Activated T-cell treated with anti-CD3 and anti-CD28 coated beads, Interleukin-2, amount 50 U/mL, for 48 hours (primary cell): ENCODE measurements at regions not wholly inside any gene's neighbourhood (a gene's known extent, or its start where the extent isn't known, plus 50 kb on each side); places are given as distances from the start of the nearest gene placed in this dataset.

Experiments used
- DNase-seq, 2 experiments: peaks; one replicate each; pipeline ENCODE4 v3.0.0-alpha.2; 2020

DNA sequence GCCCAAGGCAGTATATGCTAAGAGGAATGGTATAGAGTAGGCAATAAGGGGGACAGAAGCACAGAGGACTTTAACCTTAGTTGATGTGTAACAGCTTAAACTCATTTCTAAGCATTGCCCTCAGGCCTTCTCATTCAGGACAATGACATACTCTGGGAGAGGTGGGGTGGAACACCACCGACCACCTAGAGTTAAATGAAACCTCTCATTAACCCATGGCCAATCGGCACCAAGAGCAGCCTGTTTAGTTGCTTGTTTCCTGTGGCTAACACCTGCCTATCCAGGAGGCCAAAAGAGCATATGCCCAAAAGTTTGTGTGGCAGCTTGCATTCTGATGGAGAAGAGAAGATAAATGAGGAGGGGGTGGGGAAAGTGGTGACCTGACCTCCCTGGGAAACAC is 50.0 kb downstream of the PABIR2 start:
- no peak for DNase-seq

DNA sequence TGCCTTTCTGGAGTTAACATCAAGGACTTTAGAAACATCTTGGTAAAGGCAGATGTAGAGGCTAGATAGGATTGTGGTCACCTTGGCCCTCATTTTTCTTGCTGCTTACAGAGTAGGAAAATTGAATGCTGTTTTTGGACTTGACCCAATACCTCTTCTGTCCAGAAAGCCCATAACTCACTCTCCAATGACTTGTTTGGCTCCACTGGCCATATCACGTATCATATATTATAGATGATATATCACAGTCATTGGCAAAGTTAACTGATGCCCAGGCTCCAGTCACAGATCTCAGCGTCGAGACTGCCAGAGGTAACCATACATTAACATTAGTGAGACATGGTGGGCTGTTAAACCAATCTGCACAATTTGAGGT is 50.6 kb downstream of the PABIR2 start:
- no peak for DNase-seq

DNA sequence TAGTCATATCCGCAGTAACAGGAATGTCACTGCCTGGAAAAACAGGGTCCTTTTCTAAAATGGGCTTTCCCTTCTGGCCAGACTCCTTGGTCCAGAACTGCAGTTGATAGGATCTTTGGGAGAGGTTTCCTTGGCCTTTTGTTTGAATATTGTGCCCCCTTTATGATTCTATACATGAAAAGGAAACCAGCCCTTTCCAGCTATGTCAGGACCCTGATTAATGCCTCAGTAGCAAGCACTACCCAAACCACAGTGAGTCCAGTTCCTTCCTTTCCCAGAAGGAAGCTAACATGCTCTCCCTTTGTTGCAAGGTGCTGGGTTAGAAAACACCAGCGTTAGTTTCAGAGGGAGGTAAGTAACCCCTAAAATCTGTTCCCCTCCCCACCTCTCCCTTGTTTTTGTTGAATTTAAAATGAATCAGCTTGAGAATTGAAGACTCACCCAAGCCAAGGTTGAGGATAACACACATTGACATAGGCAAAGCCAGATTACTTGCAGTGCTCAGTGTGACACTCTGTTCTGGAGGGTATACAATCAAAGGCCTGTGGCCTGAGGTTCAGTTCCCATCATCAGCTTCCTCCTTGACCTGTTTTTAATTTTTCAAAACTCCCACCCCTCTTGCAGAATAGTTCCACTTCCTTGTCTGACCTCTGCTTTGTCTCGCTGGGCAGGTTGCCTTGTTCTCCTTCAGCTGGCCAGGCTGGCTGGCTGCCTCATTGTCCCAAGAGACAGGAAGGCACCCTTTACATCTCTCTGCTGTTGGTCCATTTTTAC is 51.2 kb downstream of the PABIR2 start:
- DNase-seq: no peak

DNA sequence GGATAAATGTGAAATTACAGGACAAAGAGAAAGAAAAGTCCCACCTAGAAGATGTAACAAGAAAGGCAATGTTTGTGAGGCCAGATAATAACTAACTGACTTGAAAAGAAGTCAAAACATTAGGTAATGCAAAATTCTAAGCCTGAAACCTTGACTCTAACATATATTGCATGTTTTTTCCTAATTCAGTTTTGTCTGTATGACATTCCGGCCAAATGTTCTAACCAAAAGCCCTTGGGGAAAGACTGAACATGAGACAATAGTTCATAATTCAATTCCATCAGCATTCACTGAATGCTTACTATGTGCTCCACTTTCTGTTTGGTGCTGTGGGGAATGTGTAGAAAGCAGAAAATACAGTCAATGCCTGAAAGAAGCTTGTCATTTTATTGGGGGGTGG is 53.9 kb downstream of the PABIR2 start:
- DNase-seq: no peak

DNA sequence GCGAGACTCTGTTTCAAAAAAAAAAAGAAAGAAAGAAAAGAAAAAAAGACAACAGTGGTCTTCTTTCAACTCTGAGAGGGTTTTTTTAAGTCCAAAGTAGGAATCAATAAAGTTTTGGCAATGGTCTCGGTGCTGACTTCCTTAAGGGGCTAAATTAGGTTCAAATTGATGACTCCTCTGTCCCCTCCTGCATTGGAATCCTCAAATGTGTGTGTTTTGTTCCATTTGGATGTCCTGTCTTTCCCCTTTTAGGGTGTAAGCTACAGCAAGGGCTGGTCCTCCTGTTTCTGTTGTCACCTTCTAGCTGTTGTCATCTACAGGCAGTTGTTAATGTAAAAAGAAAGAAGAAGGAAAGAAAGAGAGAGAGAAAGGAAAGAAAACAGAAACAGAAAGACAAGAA is 54.4 kb downstream of the PABIR2 start:
- no peak for DNase-seq

DNA sequence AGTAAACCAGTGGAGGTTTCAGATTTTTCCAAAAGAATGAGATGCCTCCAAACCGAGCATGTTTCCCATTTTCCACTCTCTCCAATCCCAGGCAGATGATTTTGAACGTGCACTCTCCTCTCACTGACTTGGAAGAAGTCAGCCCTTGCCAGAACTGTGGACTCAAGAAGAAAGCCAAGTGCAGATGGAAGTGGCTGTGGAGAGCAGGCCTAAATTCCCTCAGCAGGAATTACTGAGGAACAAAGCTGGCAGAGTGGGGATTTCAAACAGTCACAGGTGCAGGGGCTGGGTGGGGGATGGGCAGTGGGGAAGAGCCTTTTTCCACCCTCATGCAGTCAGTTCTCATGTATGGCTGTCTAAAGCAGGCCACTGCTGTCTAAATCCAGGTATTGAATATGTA is 55.3 kb downstream of the PABIR2 start:
- no peak for DNase-seq

DNA sequence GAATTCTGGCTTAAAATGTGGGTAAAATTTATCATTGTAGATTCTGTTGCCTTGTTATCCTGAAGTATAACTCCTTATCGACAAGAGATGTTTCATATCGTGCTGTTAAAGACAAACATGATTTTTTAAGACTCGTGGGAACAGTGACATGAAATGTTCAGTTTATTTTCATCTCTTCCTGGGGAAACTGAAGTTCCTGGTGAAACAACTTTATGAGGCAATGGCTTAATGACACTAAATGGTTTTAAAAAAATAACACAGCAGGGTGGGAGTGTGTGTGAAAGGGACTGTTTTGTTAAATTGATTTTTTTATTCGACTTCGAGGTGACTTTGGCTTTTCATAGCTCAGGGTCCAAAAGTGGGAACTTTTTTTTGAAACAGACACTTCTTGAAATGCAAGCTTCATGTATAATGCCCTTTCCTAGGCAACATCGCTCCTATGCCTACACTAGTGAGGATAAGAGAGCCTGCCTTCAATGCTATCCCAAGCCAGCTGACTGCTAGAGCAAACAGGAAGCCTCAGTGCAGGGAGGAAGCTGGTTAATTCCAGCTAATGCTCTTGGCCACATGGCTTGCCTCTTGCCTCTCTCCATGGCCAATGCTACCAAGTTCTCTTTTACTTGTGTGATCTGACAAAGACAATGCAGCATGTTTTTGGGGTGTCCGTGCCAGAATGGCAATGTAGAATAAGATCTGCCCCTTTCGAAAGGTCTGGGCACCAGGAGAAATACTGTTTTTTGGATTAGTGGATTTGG is 57.8 kb downstream of the PABIR2 start:
- no peak for DNase-seq

DNA sequence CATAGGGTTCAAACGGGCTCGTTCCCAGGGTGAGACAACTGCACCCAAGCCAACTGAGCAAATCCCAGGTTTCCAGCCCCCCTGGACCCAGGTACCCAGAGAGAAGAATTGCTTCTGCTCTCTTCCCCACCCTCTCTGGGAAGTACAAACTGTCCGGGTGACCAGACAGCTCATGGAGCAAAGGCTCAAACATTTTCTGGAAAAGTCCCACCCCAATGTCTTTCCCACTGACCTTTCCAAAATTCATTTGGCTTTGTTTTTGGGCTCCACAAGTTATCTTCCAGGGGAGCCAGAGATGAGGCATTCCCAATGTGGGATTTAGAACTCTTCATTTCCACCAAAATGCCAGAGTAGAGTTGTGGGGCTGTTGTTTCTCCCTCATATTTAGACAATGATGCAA is 58.6 kb downstream of the PABIR2 start:
- no peak for DNase-seq

DNA sequence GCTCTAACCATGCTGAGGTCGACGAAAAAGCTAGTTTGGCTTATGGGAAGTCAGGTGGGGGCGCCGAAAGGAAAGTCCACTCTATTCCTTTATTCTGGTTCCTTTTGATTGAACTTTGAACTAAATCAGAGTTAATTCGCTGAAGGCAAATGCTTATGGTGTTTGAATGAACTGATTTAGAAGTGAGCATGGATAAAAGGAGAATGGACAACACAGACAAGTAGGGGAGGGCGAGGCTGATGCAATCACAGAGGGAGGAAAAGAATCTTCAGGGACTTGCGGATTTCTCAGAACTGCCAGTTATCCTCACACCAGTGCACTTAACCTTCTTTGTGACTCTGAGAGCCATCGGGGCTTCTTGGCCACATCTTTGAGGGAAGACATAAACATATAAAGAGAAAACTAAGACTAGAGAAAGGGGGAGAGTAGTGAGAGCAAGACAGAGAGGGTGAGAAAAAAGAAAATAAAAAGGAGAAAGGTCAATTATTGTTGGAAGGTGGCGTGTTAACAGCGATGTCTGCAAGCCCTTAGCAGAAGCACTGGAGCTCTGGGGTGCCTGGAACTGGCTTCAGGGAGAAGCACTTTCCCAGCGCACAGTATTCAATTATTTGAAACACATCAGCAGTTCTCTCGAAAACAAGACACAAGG is 59.2 kb downstream of the PABIR2 start:
- no peak for DNase-seq

DNA sequence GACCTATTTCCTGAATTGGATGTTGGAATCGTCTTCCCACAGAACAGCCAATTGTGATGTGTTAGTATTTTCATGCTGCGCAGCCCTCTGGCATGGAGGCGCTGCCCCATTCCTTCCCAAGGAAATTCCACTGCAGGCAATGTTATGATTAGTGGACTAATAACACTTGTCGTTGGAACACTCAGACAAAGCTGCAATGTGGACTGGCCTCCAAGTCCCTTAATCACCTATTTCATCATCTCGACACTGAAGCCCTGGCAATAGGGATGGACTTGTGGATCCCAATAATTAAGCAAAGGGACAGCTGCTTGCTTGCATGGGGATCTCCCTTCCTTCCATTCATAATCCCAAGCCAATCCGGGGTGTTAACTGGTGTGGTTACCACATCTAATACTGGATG is 59.9 kb downstream of the PABIR2 start:
- DNase-seq: no peak

DNA sequence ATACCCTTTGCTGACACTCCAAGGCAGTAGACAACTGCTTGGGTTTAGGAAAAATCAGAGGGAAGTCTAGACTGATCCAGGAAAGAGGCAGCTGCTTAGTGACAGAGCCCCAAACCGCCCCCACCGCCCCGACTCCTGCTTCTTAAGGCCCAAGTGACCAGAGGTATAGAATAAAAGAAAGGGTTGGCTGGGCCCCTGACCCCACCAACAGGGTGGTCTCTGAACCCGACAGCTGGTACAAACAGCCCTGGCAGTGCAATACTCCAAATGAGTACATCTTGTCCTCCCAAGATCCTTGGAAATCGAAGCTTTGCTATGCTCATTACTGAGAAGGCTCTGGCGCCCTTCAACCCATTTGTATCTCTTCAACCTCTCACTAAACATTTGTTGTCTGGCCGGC is 60.6 kb downstream of the PABIR2 start:
- no peak for DNase-seq

DNA sequence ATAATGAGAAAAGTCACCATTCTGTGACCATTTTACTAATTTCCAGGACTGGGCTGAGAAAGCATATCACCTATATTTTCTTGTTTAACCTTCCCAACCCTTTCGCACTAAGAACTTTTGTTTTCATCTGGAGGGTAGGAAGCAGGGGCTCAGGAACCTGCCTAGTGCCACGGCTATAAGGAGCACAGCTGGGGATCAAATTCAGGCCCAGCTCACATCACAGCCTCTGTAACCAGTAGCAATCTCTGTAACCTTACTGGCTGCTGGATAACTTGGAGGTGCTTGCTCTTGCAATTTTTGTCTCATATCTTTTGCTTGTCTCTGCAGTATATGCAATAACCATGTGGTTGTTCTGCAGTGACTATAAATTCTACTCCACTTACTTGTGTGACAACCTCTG is 62.0 kb downstream of the PABIR2 start:
- DNase-seq: no peak

DNA sequence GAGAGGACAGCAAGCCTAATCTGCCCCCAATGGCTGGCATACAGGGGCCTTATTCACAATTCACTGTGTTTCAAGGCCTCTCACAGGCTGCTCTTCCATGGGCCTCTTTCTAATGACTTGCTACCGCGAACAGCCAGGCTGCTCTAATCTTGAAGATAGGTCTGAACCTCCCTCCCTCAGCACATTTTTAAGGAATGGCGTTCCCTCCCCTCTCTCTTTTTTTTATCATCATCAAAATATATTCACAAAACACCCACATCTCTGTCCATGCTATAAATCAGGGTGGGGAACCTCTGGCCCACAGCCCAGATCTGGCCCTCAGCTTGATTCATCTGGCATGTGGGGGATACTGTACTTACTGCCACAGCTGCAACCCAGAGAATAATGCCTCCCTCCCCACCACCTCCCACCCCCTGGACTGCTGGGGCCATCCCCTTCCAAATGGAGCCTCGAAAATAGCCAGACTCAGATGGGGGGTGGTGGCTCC is 62.5 kb downstream of the PABIR2 start:
- no peak for DNase-seq

DNA sequence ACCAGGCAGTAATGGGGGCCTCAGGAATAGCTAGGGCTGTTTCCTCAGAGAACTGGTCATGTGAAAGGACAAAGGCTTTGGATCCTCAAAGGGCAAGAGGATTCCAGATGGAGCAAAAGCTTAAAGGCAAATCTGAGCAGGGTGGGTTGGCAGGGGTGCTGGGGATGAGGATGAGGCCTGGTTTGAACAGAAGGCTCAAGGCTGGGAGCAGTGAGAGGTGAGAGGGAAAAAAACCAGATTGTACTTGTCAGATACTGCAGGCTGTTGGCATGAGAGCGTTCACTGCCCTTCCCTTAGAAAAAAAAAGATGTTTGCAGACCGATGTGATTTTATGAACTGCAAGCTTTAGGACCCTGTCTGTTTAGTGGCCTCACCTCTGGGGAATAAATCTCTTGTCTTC is 63.4 kb downstream of the PABIR2 start:
- no peak for DNase-seq

DNA sequence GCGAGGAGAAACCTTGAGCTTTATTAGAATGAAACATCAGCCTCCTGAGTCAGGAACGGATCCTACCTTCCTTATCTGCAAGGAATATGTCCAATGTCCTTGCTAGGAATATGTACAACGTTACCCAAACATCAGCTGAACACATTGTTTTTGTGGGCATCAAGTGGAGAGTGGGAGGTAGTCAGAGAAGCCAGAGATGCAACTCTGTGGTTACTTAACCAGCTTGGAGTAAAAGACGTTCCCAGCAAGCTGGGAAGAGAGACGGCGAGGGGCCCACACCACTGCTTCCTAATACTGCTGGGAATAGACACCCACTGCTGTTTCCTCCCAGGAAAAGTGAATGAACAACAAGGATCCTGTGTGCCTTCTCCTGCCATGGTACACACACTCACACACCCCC is 64.3 kb downstream of the PABIR2 start:
- no peak for DNase-seq

DNA sequence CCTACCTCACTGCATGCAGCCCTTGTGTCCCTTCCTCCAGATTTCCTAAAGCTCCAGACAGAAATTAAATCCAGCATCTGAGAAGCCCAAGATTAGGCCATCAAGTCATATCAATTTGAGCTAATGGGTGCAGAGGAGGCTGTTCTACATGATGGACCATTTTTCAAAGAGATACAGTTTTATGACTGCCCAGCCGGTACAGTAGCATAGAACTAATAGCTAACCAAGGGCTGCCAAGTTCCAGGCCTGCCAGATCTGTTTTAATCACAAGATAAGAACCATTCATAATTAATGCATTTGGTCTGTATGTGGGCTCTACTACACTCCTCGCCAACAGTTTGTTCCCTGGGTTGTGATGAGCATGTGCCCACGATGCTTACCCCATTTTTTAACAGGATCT is 64.9 kb downstream of the PABIR2 start:
- no peak for DNase-seq

DNA sequence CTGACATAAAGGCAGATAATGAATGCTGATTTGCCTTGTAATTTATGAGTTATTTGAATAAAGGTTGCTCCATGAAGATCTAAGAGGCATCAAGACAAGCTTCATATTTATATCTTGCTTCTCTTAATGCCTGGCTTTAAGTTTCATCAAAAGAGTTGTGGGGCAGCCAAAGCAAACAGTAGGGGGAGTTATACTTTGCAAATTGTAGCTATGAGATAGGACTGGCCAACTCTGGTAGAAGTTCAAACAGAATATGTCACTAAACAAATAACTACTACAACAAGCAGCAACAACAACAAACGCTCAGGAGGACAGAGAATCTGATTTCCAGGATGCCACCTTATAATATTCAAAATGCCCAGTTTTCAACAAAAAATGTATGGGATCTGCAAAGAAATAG is 69.1 kb upstream of the PLAC1 start:
- no peak for DNase-seq

DNA sequence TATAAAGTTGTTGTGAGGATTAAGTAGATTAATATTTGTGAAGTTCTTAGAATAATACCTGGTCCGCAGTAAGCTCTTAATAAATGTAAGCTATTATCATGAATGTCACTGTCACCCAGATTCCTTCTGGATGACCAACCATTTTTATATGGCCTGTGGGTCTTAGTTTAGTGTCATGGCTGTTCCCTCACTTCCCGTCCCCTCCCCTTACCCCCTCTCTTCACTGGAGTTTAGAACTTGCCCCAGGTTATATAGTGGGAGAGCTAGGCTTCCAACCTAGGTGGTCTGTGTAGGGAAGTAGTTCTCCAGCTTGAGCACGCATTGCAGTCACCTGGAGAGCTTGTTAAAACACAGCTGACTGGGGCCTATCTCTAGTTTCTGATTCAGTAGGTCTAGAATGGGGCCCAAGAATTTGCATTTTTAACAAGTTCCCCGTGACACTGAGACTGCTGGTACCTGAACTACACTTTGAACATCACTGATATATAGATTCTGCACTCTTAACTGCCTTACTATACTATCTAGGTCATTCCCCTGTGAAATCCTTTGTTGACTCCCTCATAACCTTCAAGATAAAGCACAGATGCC is 66.9 kb upstream of the PLAC1 start:
- DNase-seq: no peak

DNA sequence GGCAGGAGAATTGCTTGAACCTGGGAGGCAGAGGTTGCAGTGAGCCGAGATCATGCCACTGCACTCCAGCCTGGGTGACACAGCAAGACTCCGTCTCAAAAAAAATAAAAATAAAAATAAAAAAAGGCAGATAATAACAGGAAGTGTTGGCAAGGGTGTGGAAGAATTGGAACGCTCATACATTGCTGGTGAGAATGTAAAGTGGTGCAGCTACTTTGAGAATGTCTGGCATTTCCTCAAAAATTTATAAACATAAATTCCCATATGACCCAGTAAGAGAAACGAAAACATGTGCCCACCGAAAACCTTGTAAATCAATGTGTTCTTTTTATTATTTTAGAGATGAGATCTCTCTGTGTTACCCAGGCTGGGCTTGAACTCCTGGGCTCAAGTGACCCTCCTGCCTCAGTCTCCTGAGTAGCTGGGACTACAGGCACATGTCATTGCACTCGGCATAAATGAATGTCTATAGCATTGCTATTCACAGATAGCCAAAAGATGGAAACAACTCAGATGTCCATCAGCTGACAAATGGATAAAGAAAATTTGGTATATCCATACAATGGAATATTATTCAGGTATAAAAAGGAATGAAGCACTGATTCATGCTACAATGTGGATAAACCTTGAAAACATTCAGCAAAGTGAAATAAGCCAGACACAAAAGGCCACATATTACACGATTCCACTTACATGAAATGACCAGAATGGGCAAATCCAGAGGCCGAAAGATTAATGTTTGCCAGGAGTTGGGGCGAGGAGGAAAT is 63.7 kb upstream of the PLAC1 start:
- DNase-seq: no peak

DNA sequence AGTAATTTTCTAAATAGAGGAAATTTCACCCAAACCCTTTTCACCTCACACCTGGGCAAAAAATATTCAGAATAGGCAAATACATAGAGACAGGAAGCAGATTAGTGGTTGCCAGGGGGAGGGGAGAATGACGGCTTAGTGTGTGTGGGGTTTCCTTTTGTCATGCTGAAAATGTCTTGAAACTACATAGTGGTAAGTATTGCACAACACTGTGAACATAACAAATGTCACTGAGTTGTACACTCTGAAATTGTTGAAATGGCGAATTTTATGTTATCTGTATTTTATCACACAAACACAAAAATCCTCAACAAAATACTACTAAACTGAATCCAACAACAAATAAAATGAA is 60.7 kb upstream of the PLAC1 start:
- peak; percentile 50 to 57 for DNase-seq

DNA sequence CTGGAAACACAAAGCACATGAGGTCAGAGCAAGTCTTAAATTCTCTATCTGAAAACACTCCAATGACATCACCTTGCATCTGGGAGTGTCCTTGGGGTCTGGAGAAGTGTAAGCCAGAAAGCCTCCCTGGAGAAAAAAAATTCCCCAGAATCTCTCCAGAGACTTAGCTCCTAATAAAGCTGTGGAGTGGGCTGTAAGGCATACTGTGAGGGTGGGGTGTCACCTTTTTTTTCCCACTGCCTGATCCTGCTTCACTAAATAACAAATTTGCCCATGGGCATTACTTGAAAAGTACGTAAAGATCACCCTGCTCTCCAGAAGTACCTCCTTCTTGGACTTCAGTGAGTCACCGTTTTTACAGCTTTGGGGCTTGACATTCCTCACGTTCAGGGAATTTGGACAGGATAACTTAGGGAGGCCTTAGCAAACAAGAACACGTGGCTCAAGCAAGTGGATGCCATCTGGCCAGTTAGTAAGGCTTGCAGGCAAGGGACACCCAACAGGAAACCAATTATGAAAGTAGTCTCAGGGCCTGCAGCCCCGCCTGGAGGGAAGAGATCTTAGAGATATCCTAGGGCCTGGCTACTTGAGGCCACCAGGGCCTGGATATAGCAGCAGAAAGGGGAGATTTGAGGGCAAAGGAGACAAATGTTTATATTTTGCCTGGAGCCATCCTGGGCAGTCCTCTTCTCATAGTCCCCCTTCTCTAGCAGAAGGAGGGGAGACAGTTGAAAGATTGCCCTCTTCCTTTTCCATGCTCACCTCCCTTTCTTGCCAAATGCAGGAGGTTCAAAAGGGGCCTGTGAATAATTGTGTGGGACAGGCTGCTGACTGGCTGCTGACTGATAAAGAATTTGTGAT is 60.1 kb upstream of the PLAC1 start:
- DNase-seq: peak in 1 of 2 experiments; percentile 20

DNA sequence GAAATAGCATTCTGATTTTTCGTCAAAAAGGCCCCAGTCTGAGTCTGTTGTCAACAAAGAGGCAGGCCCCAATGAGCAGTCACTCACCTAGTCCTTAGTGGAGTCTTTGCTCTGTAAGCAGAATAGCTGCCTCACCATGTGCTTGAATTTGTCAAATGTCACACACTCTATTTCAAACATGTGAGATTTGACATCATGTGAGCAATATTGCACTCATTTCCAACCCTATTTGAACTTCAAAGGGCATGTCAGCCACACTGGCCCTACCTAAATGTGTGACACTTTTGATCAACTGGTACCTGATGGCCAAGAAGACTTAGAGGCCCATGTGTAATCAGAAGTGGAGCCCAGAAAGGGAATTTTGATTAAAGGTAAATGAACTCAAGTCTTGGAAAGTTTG is 59.4 kb upstream of the PLAC1 start:
- DNase-seq: no peak
